ENCODE measurements at regions not wholly inside any gene's neighbourhood (a gene's known extent, or its start where the extent isn't known, plus 50 kb on each side); places are given as distances from the start of the nearest gene placed in this dataset.
"Not testable (repeated sequence)": the region's sequence is repeated elsewhere in the genome, so short reads cannot be mapped to it uniquely, and the experiment has no call there.

- no peak overlapping the region for H3K4me2 ChIP-seq (ENCODE audit: low read depth, low read length, poor library complexity, severe bottlenecking)
- H4K20me1 ChIP-seq (ENCODE audit: low read depth, low read length) = no peaks in the 10 kb centered on the region
- 0 out of 2 replicates have a peak, but pooled peaks cover 6% of the 10 kb centered on the region for H3K9me2 ChIP-seq (replicated peaks; ENCODE audit: insufficient read depth, low read length)
- no peaks in the 10 kb centered on the region for H3K79me2 ChIP-seq (ENCODE audit: insufficient read depth, low read length)
- no peak overlapping the region for H3K4me3 ChIP-seq (ENCODE audit: insufficient read depth, low read length, poor library complexity, severe bottlenecking)
- no peaks in the 10 kb centered on the region for H3F3A ChIP-seq (ENCODE audit: insufficient read depth)
- no peaks in the 10 kb centered on the region; the same call in 1 of the 2 replicates for H3K27me3 ChIP-seq (ENCODE audit: low read length)
- no peaks in the 10 kb centered on the region for H3K9me3 ChIP-seq (ENCODE audit: insufficient read depth, low read length)
- no peak overlapping the region for H3K27ac ChIP-seq (ENCODE audit: low read depth, low read length)
- no peak overlapping the region for H3K9ac ChIP-seq (ENCODE audit: low read length)
- no peak overlapping the region for H2AFZ ChIP-seq (ENCODE audit: low read depth, low read length, severe bottlenecking)
- TF ChIP-seq EZH2phosphoT487 (conservative IDR thresholded peaks at IDR 0.05; ENCODE audit: low read length) (no peak), CTCF (IDR thresholded peaks at IDR 0.05; ENCODE audit: insufficient read depth, low read length, poor library complexity, severe bottlenecking) (no peak)
- H3K36me3 ChIP-seq (ENCODE audit: low read length) = no peaks in the 10 kb centered on the region
Measured at GRCh38 chr6:48512390-48512789, 401.4 kb upstream of the PTCHD4 start.

GRCh38 chr6:48511378-48511777 is 400.4 kb upstream of the PTCHD4 start:
- no peak overlapping the region for H3K4me2 ChIP-seq (ENCODE audit: low read depth, low read length, poor library complexity, severe bottlenecking)
- H3K9me2 ChIP-seq (replicated peaks; ENCODE audit: insufficient read depth, low read length) = 0 out of 2 replicates have a peak, but pooled peaks cover 6% of the 10 kb centered on the region
- no peak overlapping the region for H2AFZ ChIP-seq (ENCODE audit: low read depth, low read length, severe bottlenecking)
- no peaks in the 10 kb centered on the region; the same call in 1 of the 2 replicates for H3K27me3 ChIP-seq (ENCODE audit: low read length)
- TF ChIP-seq EZH2phosphoT487 (conservative IDR thresholded peaks at IDR 0.05; ENCODE audit: low read length) (no peak), CTCF (IDR thresholded peaks at IDR 0.05; ENCODE audit: insufficient read depth, low read length, poor library complexity, severe bottlenecking) (no peak)
- no peaks in the 10 kb centered on the region for H3F3A ChIP-seq (ENCODE audit: insufficient read depth)
- no peaks in the 10 kb centered on the region for H3K79me2 ChIP-seq (ENCODE audit: insufficient read depth, low read length)
- H4K20me1 ChIP-seq (ENCODE audit: low read depth, low read length) = no peaks in the 10 kb centered on the region
- no peaks in the 10 kb centered on the region for H3K36me3 ChIP-seq (ENCODE audit: low read length)
- no peaks in the 10 kb centered on the region for H3K9me3 ChIP-seq (ENCODE audit: insufficient read depth, low read length)
- H3K27ac ChIP-seq (ENCODE audit: low read depth, low read length) = no peak overlapping the region
- H3K9ac ChIP-seq (ENCODE audit: low read length) = no peak overlapping the region
- no peak overlapping the region for H3K4me3 ChIP-seq (ENCODE audit: insufficient read depth, low read length, poor library complexity, severe bottlenecking)

- no peak overlapping the region for H3K27ac ChIP-seq (ENCODE audit: low read depth, low read length)
- no peak overlapping the region for H3K4me2 ChIP-seq (ENCODE audit: low read depth, low read length, poor library complexity, severe bottlenecking)
- H3F3A ChIP-seq (ENCODE audit: insufficient read depth) = no peaks in the 10 kb centered on the region
- H3K9me2 ChIP-seq (replicated peaks; ENCODE audit: insufficient read depth, low read length) = no peaks in the 10 kb centered on the region
- no peaks in the 10 kb centered on the region for H3K79me2 ChIP-seq (ENCODE audit: insufficient read depth, low read length)
- no peak for TF ChIP-seq CTCF (IDR thresholded peaks at IDR 0.05; ENCODE audit: insufficient read depth, low read length, poor library complexity, severe bottlenecking)
- TF ChIP-seq EZH2phosphoT487 (conservative IDR thresholded peaks at IDR 0.05; ENCODE audit: low read length) = no peak
- H3K36me3 ChIP-seq (ENCODE audit: low read length) = no peaks in the 10 kb centered on the region
- no peaks in the 10 kb centered on the region for H3K27me3 ChIP-seq (ENCODE audit: low read length)
- no peak overlapping the region for H2AFZ ChIP-seq (ENCODE audit: low read depth, low read length, severe bottlenecking)
- H3K9ac ChIP-seq (ENCODE audit: low read length) = no peak overlapping the region
- H3K4me3 ChIP-seq (ENCODE audit: insufficient read depth, low read length, poor library complexity, severe bottlenecking) = no peak overlapping the region
- no peaks in the 10 kb centered on the region for H4K20me1 ChIP-seq (ENCODE audit: low read depth, low read length)
- no peaks in the 10 kb centered on the region for H3K9me3 ChIP-seq (ENCODE audit: insufficient read depth, low read length)
Measured at GRCh38 chr6:48505621-48506020, 394.6 kb upstream of the PTCHD4 start.

GRCh38 chr6:48493432-48493831 is 382.4 kb upstream of the PTCHD4 start:
- H3K79me2 ChIP-seq (ENCODE audit: insufficient read depth, low read length); H3K4me3 ChIP-seq (ENCODE audit: insufficient read depth, low read length, poor library complexity, severe bottlenecking); H3K9ac ChIP-seq (ENCODE audit: low read length); H3K9me2 ChIP-seq (replicated peaks; ENCODE audit: insufficient read depth, low read length); H3F3A ChIP-seq (ENCODE audit: insufficient read depth); H3K4me2 ChIP-seq (ENCODE audit: low read depth, low read length, poor library complexity, severe bottlenecking); H4K20me1 ChIP-seq (ENCODE audit: low read depth, low read length); H3K9me3 ChIP-seq (ENCODE audit: insufficient read depth, low read length); H3K36me3 ChIP-seq (ENCODE audit: low read length); H3K27me3 ChIP-seq (ENCODE audit: low read length); H2AFZ ChIP-seq (ENCODE audit: low read depth, low read length, severe bottlenecking); H3K27ac ChIP-seq (ENCODE audit: low read depth, low read length): not testable (repeated sequence)
